OCI-LY1 (cell line): ENCODE measurements at regions not wholly inside any gene's neighbourhood (a gene's known extent, or its start where the extent isn't known, plus 50 kb on each side); places are given as distances from the start of the nearest gene placed in this dataset.

ENCODE experiments used
- H2AFZ ChIP-seq: fragments of 200-600 bp; sonication (generic), shearing (Covaris generic); 2 replicates; pipeline ENCODE4 v1.6.0; 2014; ENCODE audit warnings: antibody characterized with exemption, mild to moderate bottlenecking, low read length
- H3F3A ChIP-seq: fragments of 200-600 bp; sonication (generic), shearing (Covaris generic); 2 replicates; pipeline ENCODE4 v1.6.0; 2014; ENCODE audit warnings: mild to moderate bottlenecking, antibody characterized with exemption, low read length, moderate library complexity; ENCODE audit not compliant: insufficient read depth
- H3K27ac ChIP-seq: fragments of 200-600 bp; sonication (generic); 2 replicates; pipeline ENCODE4 v1.5.1; 2014; ENCODE audit warnings: low read length, mixed run types, mild to moderate bottlenecking, low read depth; ENCODE audit not compliant: poor library complexity, severe bottlenecking
- H3K27me3 ChIP-seq: fragments of 200-600 bp; sonication (generic); 2 replicates; pipeline ENCODE4 v1.6.0; 2014; ENCODE audit warnings: antibody characterized with exemption, mild to moderate bottlenecking, low read length, moderate library complexity; ENCODE audit not compliant: insufficient read depth
- H3K36me3 ChIP-seq: fragments of 200-600 bp; sonication (generic); 2 replicates; pipeline ENCODE4 v1.6.1; 2014; ENCODE audit warnings: mild to moderate bottlenecking, antibody characterized with exemption, low read length, moderate library complexity, mixed read lengths; ENCODE audit not compliant: insufficient read depth
- H3K4me1 ChIP-seq: fragments of 200-600 bp; sonication (generic); 2 replicates; pipeline ENCODE4 v1.5.1; 2014; ENCODE audit warnings: mild to moderate bottlenecking, low read length, moderate library complexity; ENCODE audit not compliant: insufficient read depth, severe bottlenecking
- H3K4me2 ChIP-seq: fragments of 200-600 bp; sonication (generic), shearing (Covaris generic); 2 replicates; pipeline ENCODE4 v1.6.1; 2014; ENCODE audit warnings: low read length
- H3K4me3 ChIP-seq: fragments of 200-600 bp; sonication (generic); 2 replicates; pipeline ENCODE4 v1.5.1; 2014; ENCODE audit warnings: low read length, low read depth, mild to moderate bottlenecking, mixed read lengths; ENCODE audit not compliant: poor library complexity, severe bottlenecking
- H3K79me2 ChIP-seq: fragments of 200-600 bp; shearing (Covaris generic); 2 replicates; pipeline ENCODE4 v1.6.1; 2016; ENCODE audit warnings: mixed run types, low read length, mixed read lengths; ENCODE audit not compliant: insufficient read depth
- H3K9ac ChIP-seq: fragments of 200-600 bp; sonication (generic), shearing (Covaris generic); 2 replicates; pipeline ENCODE4 v1.6.1; 2014; ENCODE audit warnings: mild to moderate bottlenecking, low read length, mixed read lengths
- H3K9me2 ChIP-seq: fragments of 200-600 bp; sonication (generic), shearing (Covaris generic); 2 replicates; pipeline ENCODE4 v1.6.1; 2014; ENCODE audit warnings: low read depth, mild to moderate bottlenecking, low read length, mixed read lengths
- H3K9me3 ChIP-seq: fragments of 200-600 bp; shearing (Covaris generic); 2 replicates; pipeline ENCODE4 v1.6.1; 2014; ENCODE audit warnings: low read length, mixed read lengths
- H4K20me1 ChIP-seq: fragments of 200-600 bp; sonication (generic), shearing (Covaris generic); 2 replicates; pipeline ENCODE4 v1.6.0; 2016; ENCODE audit warnings: mild to moderate bottlenecking, low read length; ENCODE audit not compliant: insufficient read depth
- CTCF ChIP-seq: fragments of 200-600 bp; sonication (generic), shearing (Covaris generic); IDR thresholded peaks from 2 replicates; pipeline ENCODE4 v1.5.1; 2017; ENCODE audit warnings: mild to moderate bottlenecking, antibody characterized with exemption, low read length, moderate library complexity, mixed read lengths
- EZH2 ChIP-seq: fragments of 200-600 bp; sonication (generic), shearing (Covaris generic); IDR thresholded peaks from 2 replicates; pipeline ENCODE4 v1.8.0; 2017; ENCODE audit warnings: borderline replicate concordance, mixed run types, mild to moderate bottlenecking, antibody characterized with exemption, low read length, moderate library complexity, mixed read lengths

GRCh38 chr22:49063545-49063890 lies 764.2 kb downstream of the BRD1 start:
- Histone ChIP-seq H3K27me3 (no peaks in the 10 kb centered on the region), H4K20me1 (no peaks in the 10 kb centered on the region), H3K4me2 (no peak overlapping the region), H3K4me3 (no peak overlapping the region), H3K79me2 (no peaks in the 10 kb centered on the region), H2AFZ (no peak overlapping the region), H3K36me3 (no peaks in the 10 kb centered on the region), H3K9ac (no peak overlapping the region), H3K27ac (no peak overlapping the region), H3K9me2 (no peaks in the 10 kb centered on the region), H3K4me1 (no peaks in the 10 kb centered on the region), H3K9me3 (no peaks in the 10 kb centered on the region), H3F3A (no peaks in the 10 kb centered on the region)
- TF ChIP-seq EZH2 (no peak), CTCF (no peak)

GRCh38 chr22:49062802-49063544 lies 764.7 kb downstream of the BRD1 start:
- Histone ChIP-seq H3K27ac (no peak overlapping the region), H3K4me1 (no peaks in the 10 kb centered on the region), H3K4me3 (no peak overlapping the region), H3K4me2 (no peak overlapping the region), H3F3A (no peaks in the 10 kb centered on the region), H3K9me3 (no peaks in the 10 kb centered on the region), H2AFZ (no peak overlapping the region), H3K36me3 (no peaks in the 10 kb centered on the region), H3K9me2 (no peaks in the 10 kb centered on the region), H3K9ac (no peak overlapping the region), H4K20me1 (no peaks in the 10 kb centered on the region), H3K79me2 (no peaks in the 10 kb centered on the region), H3K27me3 (no peaks in the 10 kb centered on the region)
- TF ChIP-seq EZH2 (no peak), CTCF (no peak)

- H3K79me2 ChIP-seq: no peaks in the 10 kb centered on the region
- no peak overlapping the region for H3K9ac ChIP-seq
- H3K4me2 ChIP-seq: no peak overlapping the region
- no peak overlapping the region for H3K27ac ChIP-seq
- no peaks in the 10 kb centered on the region for H3F3A ChIP-seq
- H3K9me3 ChIP-seq: no peaks in the 10 kb centered on the region
- H3K4me3 ChIP-seq: no peak overlapping the region
- H4K20me1 ChIP-seq: no peaks in the 10 kb centered on the region
- H3K27me3 ChIP-seq: no peaks in the 10 kb centered on the region
- no peaks in the 10 kb centered on the region for H3K4me1 ChIP-seq
- no peak for TF ChIP-seq EZH2
- TF ChIP-seq CTCF: no peak
- H3K9me2 ChIP-seq: no peaks in the 10 kb centered on the region
- no peaks in the 10 kb centered on the region for H3K36me3 ChIP-seq
- H2AFZ ChIP-seq: no peak overlapping the region
Measured at GRCh38 chr22:49062155-49062801, 765.4 kb downstream of the BRD1 start.
